ENCODE measurements at regions not wholly inside any gene's neighbourhood (a gene's known extent, or its start where the extent isn't known, plus 50 kb on each side); places are given as distances from the start of the nearest gene placed in this dataset.

DNA sequence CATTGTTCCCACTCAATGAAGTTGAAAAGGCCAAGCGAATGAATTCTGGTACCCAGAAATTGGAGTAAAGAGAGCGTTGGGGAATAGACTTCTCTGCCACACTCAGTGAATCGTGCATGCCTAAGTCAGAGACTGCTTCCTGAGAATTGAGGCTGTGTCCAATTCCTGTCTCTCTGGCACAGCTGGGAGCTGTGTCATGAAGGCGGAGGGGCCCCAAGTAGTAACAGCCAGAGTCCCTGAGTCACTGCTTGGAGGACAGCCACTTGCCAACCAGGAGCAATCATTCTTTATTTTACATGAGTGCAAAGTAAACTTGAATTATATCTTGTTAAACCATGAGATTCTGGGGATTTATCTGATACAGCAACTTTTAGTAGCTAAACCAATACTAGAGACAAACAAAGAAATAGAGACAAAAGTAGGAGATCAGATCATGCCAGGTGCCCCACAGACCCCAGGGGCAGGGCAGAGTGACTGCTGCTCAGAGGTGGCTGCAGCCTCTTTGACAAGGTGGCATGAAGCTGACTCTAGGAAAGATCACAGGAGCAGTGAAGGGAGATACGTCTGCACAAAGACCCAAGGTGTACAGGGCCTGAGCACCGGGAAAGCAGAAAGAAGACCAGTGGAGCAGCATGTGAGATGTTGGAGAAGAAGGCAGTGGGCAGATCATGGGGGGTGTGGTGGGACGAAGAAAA is 246.0 kb downstream of the GADD45G start:
- TF ChIP-seq, protein P1, sequence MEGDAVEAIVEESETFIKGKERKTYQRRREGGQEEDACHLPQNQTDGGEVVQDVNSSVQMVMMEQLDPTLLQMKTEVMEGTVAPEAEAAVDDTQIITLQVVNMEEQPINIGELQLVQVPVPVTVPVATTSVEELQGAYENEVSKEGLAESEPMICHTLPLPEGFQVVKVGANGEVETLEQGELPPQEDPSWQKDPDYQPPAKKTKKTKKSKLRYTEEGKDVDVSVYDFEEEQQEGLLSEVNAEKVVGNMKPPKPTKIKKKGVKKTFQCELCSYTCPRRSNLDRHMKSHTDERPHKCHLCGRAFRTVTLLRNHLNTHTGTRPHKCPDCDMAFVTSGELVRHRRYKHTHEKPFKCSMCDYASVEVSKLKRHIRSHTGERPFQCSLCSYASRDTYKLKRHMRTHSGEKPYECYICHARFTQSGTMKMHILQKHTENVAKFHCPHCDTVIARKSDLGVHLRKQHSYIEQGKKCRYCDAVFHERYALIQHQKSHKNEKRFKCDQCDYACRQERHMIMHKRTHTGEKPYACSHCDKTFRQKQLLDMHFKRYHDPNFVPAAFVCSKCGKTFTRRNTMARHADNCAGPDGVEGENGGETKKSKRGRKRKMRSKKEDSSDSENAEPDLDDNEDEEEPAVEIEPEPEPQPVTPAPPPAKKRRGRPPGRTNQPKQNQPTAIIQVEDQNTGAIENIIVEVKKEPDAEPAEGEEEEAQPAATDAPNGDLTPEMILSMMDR (IDR thresholded peaks at IDR 0.05; ENCODE audit: poor library complexity, severe bottlenecking), result no peak
- TF ChIP-seq EP300 (conservative IDR thresholded peaks at IDR 0.05; ENCODE audit: poor library complexity, severe bottlenecking), result no peak
